ENCODE measurements at regions not wholly inside any gene's neighbourhood (a gene's known extent, or its start where the extent isn't known, plus 50 kb on each side); places are given as distances from the start of the nearest gene placed in this dataset.

DNA sequence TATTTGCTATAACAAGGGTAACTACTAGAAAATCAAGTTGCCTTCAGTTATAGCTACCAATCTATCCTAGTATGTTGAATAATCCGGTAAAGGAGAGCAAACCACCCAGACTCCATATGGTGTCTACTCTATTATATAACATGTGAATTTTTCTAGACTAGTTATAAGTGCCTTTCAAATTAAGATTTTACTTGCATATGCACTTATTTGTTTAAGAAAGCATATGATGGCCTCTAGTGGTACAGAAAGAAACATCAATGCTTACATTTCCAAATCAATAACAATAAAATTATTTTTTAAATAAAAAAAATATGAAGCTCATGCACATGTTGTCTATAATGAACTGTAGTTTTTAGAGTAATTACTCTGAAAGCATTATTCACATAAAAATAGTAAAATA, 1516.4 kb upstream of the PABPC4L start:
- no peak for TF ChIP-seq POLR2A (IDR thresholded peaks at IDR 0.05)
- TF ChIP-seq, protein P1, sequence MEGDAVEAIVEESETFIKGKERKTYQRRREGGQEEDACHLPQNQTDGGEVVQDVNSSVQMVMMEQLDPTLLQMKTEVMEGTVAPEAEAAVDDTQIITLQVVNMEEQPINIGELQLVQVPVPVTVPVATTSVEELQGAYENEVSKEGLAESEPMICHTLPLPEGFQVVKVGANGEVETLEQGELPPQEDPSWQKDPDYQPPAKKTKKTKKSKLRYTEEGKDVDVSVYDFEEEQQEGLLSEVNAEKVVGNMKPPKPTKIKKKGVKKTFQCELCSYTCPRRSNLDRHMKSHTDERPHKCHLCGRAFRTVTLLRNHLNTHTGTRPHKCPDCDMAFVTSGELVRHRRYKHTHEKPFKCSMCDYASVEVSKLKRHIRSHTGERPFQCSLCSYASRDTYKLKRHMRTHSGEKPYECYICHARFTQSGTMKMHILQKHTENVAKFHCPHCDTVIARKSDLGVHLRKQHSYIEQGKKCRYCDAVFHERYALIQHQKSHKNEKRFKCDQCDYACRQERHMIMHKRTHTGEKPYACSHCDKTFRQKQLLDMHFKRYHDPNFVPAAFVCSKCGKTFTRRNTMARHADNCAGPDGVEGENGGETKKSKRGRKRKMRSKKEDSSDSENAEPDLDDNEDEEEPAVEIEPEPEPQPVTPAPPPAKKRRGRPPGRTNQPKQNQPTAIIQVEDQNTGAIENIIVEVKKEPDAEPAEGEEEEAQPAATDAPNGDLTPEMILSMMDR (IDR thresholded peaks at IDR 0.05), result no peak
